LNCaP clone FGC (cell line): ENCODE measurements at regions not wholly inside any gene's neighbourhood (a gene's known extent, or its start where the extent isn't known, plus 50 kb on each side); places are given as distances from the start of the nearest gene placed in this dataset.
A peak's percentile ranks its signal among the peaks of the same experiment; 100 is the strongest.

ENCODE experiments used
- DNase-seq: peaks from one replicate; pipeline ENCODE4 v3.0.0-alpha.2; 2011; ENCODE audit warnings: low read depth
- H3K4me3 ChIP-seq: 2 replicates; pipeline ENCODE4 v1.5.1; 2011; ENCODE audit warnings: mild to moderate bottlenecking, low read depth, low read length, control low read depth
- CTCF ChIP-seq: IDR thresholded peaks from 2 replicates; pipeline ENCODE4 v1.5.1; 2012; ENCODE audit warnings: mild to moderate bottlenecking; ENCODE audit not compliant: control insufficient read depth, insufficient read depth; ENCODE audit errors: extremely low read depth

GRCh38 chr18:53909668-53910067 is 314.8 kb downstream of the MBD2 start:
- DNase-seq: no peak
- no peak overlapping the region for H3K4me3 ChIP-seq
- TF ChIP-seq CTCF: peak; percentile 38

- H3K4me3 ChIP-seq: no peak overlapping the region
- TF ChIP-seq CTCF: no peak
Measured at GRCh38 chr18:53907921-53908320, 316.5 kb downstream of the MBD2 start.

GRCh38 chr18:53906681-53907080 is 317.8 kb downstream of the MBD2 start:
- no peak for TF ChIP-seq CTCF
- no peak for DNase-seq
- H3K4me3 ChIP-seq: no peak overlapping the region

More at GRCh38 chr18:53907921-53908320, 316.5 kb downstream of the MBD2 start:
- no peak for DNase-seq

GRCh38 chr18:53894675-53895442 is 329.6 kb downstream of the MBD2 start:
- TF ChIP-seq CTCF: no peak
- DNase-seq: no peak

GRCh38 chr18:53887447-53887846 is 337.0 kb downstream of the MBD2 start:
- TF ChIP-seq CTCF: no peak
- H3K4me3 ChIP-seq: no peak overlapping the region
- no peak for DNase-seq

More at GRCh38 chr18:53894675-53895442, 329.6 kb downstream of the MBD2 start:
- H3K4me3 ChIP-seq: no peak overlapping the region

- no peak for TF ChIP-seq CTCF
- H3K4me3 ChIP-seq: no peak overlapping the region
- no peak for DNase-seq
Measured at GRCh38 chr18:53886058-53886457, 338.4 kb downstream of the MBD2 start.

- DNase-seq: no peak
- no peak for TF ChIP-seq CTCF
- H3K4me3 ChIP-seq: no peak overlapping the region
Measured at GRCh38 chr18:53883771-53884170, 340.7 kb downstream of the MBD2 start.
